NCI-H2196 (cell line): ENCODE measurements at regions not wholly inside any gene's neighbourhood (a gene's known extent, or its start where the extent isn't known, plus 50 kb on each side); places are given as distances from the start of the nearest gene placed in this dataset.

Experiments
- DNase-seq: peaks from one replicate; lab custom pipeline; 2025; ENCODE audit not compliant: unreplicated experiment; lab: John Stamatoyannopoulos, UW

DNA sequence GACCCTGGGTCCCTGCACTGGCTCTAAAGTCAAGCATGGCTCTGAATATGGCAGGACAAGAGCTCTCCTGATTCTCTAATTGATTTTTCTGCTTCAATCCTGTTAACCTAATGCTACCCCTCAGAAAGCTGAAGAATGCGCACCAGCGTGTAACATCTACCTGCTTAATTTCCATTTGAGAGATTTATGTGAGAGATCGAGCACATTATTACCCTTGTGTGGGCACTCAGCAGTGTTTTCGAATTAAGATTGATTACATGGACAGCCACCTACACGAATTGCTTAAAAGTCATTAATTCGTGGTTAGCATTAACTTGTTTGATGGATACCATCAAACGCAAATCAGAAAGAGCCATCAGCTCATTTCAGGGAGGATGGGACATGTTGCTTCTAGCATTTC lies 88.7 kb upstream of the PLPP4 start:
- no peak for DNase-seq

DNA sequence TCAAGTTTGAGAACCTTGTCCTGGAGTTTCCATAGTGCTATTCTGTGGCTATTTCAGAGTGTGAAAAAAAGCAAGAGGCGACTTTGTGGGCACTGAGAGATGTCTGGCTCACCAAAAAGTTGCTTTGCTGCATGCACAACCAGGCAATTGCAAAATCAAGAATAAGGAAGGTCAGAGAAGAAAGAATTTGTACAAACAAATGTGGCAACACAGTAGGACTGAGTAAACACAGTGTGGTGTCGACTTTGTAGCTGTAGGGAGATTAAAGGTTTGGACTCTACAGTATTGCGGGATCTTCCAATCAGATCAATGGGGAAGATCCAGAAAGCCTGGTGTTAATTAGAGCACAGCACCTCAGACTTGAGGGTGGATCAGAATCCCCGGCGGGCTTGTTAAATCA lies 88.1 kb upstream of the PLPP4 start:
- no peak for DNase-seq

DNA sequence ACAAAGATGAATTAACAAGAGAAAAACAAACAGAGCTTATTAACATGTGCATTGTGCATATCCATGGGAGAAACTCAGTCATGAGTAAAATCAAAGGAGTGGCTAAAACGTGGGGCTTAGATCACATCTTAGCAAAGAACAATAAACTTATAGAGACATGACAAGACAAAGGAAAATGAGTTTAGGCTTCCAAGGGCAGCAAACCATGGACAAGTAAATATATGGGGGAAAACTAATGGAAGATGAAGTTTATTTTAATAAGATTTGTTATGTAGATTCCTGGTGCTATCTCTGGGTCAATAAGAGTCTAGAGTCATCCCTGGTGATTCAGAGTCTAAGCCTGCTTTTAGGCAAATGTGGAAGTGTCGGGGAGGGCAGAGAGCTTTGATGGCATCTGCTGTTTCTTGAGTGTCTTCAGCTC lies 87.2 kb upstream of the PLPP4 start:
- DNase-seq, result no peak

DNA sequence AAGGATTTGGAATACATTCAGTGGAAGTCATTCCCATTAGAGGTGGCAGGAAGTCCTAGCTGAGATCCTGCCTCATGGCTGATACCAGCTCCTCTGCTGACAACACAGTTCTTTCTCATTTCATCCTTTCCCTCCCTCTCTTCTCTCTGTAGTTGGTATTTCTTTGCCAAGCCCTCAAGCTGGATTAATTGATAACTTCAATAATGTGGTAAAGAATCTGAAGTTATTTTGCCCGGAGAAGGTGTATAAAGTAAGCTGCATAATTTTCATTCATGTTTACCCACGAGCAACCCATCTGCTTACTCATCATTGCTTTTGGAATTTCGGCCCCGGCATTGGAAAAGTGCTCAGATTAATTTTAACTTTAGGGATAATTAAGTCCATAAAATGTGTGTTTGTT lies 85.2 kb upstream of the PLPP4 start:
- no peak for DNase-seq

DNA sequence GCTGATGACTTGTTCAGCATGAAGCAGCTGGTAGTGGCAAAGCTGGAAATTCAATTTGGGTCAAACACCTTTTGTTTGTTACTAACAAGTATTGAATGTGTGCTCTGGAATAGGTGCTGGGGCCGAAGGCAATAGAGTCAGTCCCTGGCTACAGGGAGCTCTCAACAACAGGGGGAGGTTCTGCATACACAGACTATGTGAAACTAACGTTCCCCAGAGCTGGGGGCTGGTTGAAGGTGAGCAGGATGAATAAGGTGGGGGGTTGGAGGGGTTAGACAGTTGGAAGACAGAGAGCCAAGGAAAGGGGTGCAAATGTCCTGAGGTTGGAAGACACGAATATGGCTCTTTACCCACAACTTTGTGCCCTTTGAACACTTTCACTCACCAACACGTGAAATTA lies 84.1 kb upstream of the PLPP4 start:
- no peak for DNase-seq

DNA sequence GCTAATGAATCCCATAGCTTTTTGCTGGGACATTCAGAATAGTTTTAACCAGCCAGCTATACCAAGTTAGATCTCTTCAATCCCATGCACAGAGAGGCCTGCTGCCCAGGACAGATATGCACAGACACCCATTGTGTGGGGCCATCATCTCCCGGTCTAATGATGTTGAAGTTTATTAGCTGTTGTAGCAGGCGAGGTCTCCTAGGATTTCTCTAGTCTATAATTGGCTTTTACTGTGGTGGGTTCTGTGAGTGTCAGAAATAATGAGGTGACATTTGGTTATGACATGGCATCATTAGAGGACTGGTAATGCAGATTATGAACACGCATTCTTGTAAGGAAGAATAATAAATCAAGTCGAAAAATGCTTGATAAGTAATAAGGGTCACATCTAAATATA lies 81.4 kb upstream of the PLPP4 start:
- no peak for DNase-seq

DNA sequence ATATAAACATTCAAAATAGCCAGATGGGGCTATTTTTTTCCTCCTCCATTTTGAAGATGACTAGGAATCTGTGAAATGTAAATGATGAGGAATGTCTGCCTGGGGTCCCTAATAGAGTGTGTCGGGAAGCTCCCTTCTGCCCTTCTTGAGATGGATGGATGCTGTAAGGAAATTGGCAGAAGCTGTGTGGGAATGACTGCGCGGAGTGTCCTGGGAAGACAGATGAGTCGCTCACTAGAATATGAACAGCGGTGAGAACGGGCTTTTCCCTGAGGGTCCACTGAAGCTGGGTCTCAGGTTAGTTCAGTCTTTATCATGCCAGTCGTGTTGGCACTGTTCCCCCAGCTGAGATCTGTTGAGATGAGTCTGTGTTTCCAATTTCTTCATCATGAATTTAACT lies 75.1 kb upstream of the PLPP4 start:
- DNase-seq, result no peak

DNA sequence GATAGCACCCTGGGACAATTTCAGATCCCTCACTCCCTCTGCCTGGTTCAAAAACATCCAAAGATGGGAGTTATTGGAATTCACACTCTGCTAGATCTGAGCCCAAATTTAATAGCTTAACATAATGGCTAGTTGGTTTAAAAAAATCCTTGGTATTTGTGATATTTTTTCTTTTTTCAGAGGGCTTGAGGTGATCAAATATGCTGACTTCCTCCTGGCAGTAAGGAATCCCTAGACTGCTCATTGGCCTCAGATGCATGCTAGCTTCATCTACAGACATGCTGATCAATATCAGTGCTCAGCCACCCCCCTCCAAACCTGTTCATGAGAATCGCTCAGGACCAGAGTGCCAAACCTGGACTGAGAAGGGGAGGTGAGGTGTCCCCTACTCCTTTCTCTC lies 74.7 kb upstream of the PLPP4 start:
- DNase-seq, result no peak

DNA sequence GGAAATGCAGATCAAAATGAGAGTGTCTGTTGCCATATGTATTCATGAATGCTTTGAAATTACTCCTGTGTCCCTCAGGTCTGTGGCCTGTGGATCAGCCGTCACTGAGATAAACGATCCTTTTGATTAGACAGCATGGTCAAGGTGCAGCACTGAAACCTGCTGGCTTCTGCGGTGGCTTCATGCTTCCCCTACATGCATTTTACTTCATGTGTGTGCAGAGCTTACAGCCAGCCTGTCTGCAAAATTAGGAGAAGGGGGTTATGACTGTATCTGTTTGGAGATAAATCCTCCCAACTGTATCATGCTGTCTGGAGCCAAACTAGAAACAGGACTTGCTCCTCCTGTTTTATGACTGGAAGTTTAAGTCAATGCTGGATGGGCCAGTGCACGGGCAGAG lies 71.0 kb upstream of the PLPP4 start:
- no peak for DNase-seq

DNA sequence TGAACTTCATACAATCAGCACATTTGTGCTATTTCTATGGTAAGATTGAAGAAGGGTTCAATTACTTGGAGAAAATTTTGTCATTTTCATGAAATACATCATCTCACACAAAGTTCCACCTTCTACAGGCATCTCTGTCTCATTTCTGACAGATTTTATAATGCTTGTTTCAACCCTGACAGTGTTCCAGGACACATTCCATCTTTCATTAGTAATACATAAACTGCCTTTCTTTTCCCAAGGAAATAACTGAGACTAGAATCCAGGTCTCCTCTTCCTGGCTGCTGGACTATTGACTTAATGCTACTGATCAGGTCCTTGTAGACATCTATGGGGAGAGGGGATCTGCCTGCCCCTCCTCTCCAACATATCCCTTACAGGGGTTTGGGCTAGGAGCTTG lies 70.1 kb upstream of the PLPP4 start:
- no peak for DNase-seq

DNA sequence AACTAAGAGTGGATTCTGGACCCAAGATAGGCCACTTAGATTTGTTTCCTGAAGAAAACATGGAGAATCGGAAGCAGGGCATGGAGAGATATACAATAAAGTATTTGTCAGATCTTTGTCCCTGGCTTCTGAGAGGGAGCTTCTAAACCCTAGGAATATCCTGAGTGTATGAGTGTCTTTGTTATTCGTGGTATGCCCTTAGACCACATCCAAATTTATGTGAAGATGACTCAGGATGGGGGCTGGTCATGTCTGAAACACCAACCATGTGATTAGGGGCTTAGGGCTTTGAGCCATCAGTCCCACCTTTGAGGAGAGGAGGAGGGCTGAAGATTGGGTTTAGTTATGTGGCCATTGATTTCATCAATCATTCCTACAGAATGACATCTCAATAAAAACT lies 69.7 kb upstream of the PLPP4 start:
- no peak for DNase-seq

DNA sequence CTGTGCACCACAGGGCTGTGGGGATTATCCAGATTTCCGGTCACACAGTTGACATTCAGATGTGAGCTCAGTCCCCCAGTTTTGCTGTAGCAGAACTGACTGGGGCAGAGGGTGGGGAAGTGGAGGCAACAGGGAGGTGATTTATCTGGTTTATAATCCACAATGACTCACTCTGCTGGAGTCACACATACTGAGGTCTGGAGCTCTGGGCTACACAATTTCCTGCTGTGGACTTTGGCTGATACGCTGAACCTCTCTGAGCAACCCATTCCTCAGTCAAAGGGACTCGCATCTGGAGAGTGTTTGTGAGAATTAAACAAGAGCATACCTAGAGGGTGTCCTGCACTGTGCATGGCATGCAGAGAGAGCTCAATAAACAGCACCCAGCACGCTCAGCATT lies 64.8 kb upstream of the PLPP4 start:
- no peak for DNase-seq

DNA sequence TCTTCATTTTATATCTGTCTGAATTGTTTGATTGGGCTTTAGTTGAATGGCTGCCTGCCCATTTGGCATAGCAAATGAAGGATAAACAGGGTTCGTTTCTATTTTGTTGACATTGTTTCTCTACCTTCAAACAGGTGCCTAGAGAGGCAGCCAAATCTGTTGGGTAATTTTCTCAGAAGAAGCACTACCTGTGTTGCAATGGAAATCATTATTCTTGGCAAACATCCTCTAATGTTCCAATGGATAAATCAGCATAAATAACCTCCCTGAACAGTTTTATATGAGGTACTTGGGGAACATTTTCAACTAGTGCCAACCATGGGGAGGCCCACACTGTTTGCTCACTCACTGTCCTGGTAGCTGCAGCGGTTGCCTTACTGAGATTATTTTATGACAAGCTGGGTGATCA lies 64.4 kb upstream of the PLPP4 start:
- DNase-seq, result no peak

DNA sequence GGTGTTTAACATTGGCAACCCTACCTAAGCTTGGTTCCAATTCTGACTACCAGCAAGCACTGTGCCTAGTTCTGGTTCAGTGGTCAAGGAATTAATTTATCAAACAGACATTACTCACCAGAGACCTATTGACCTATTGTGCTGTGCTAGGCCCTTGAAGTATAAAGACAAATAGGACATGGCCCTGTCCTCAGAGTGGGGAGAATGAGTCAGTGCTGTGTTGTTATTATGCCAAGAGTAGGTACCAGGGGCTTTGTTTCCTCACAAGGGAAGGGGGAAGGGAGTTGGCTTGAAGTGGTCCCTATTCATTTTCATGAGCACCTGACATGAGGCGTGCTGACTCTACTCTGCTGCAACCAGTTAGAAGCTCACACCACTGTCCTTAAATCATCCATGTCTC lies 62.6 kb upstream of the PLPP4 start:
- DNase-seq, result no peak

DNA sequence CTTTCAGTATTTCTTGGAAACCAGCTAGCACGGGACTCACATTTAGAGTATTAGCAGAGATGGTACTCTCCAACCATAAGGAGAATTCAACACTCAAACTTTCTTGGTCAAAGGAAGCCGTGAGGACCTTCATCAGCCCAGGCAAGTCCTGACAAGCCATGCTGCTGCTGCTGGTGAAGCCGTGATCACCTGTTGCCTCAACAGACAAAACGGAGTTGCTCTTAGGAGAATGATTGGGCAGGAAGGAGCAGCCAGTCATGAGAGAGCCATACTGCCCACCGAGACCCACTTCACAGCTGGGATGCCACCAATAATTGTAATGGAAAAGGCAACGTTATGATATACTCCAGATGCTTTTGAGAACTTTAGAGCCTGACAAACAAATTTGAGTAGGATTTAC lies 60.8 kb upstream of the PLPP4 start:
- DNase-seq, result no peak

DNA sequence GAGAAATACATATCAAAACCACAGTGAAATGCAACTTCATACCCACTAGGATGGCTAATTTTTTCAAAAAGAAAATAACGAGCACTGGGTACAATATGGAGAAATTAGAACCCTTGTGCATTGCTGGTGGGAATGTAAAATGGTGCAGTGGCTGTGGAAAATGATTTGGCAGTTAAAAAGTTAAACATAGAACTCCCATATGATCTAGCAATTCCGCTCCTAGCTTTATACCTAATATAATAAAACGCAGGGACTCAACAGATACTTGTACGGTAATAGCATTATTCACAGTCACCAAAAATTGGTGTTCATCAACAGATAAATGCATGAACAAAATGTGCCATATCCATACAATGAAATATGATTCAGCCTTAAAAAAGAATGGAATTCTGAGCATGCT lies 58.8 kb upstream of the PLPP4 start:
- no peak for DNase-seq

DNA sequence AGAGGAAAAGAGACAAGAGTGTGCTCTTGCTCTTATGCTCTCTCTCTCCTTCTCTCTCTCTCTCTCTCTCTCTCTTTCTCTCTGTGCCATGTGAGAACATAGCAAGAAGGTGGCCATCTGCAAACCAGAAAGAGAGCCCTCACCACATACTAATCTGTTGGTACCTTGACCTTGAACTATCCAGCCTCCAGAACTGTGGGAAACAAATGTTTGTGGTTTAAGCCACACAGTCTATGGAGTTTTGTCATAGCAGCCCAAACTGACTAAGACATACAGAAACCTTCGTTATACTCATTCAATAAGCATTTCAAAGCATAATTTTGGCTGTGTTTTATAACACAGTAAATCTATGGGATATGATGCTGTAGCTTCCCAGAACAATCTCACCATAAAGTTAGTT lies 56.4 kb upstream of the PLPP4 start:
- no peak for DNase-seq

DNA sequence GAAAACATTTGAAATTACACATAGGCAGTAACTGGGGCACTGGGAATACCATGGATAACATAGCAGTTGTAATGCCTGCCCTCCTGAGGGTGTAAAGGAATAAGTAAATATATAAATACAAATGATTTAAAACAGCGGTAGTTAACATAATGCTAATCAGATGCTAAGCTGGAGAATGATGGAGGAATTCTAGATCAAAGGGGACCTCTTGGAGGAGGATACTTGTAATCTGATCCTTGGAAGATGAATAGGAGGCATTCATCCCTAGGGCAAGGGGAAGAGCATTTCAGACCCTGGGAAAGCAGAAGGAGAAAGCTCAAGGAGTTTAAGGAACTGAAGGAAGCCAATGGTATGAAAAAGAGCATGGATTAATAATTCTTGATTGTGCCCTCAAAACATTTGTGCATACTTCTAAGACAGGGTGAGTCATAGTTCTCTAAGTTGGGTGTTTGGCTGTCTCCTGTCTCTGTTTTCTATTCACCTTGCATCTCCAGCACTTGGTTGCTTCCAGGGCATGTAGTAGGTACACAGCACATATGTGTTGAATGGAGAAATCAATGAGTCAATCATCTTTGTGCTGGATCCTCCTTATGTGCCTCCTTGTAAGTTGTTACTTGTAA lies 54.8 kb upstream of the PLPP4 start:
- no peak for DNase-seq

DNA sequence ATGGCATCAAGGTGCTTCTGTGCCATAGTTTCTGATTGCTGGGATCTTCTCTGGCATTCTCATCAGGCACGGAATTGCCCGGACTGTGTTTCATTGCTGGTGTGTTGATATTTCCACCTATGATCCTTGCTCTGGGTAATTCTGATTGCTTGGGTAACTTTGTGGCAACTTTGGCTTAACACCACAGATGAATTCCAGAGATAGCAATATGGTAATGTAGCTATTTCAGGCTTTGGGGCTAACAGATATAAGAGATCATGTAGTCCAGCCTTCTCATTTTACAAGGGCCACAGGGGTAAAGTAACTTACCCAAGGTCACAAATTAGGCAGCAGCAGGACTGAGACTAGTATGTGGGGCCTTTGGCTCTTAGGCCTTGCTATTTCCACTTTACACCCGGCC lies 53.9 kb upstream of the PLPP4 start:
- no peak for DNase-seq

DNA sequence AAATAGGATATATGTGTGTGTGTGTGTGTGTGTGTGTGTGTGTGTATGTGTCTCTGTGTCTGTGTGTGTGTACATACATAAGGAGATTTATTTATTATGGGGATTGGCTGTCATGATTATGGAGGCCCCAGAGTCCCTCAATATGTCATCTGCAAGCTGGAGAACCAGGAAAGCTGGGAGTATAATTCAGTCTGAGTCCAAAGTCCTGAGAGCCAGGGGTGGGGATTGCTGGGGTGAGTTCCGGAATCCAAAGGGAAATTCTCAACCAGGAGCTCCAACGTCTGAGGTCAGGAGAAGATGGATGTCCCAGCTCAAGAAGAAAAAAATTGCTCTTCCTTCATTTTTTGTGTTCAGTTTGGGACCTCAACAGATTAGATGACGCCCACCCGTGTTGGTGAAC lies 50.7 kb upstream of the PLPP4 start:
- DNase-seq, result no peak
